Keratinocyte (primary cell): ENCODE measurements at regions not wholly inside any gene's neighbourhood (a gene's known extent, or its start where the extent isn't known, plus 50 kb on each side); places are given as distances from the start of the nearest gene placed in this dataset.

Source experiments
- CTCF ChIP-seq, 3 experiments: IDR thresholded peaks in 1 of 3; conservative IDR thresholded peaks in 1 of 3; optimal IDR thresholded peaks in 1 of 3; 2 replicates in 2 of 3; 3 replicates in 1 of 3; pipeline versions ENCODE3 to v1.5.1; 2011; ENCODE audit warnings: low read length in 3 of 3, mild to moderate bottlenecking in 3 of 3, moderate library complexity in 2 of 3, control low read depth in 1 of 3, inconsistent platforms in 1 of 3; ENCODE audit not compliant: insufficient read depth in 2 of 3; ENCODE audit errors: extremely low read depth in 1 of 3
- EZH2 ChIP-seq: IDR thresholded peaks from one replicate; pipeline ENCODE4 v1.6.1; 2012; ENCODE audit warnings: inconsistent platforms, mild to moderate bottlenecking, low read length, moderate library complexity

- TF ChIP-seq CTCF (optimal IDR thresholded peaks at IDR 0.05 in 1 of 3, IDR thresholded peaks at IDR 0.05 in 1 of 3, conservative IDR thresholded peaks at IDR 0.05 in 1 of 3; ENCODE audit: extremely low read depth in 1 of 3, insufficient read depth in 2 of 3, low read length in 3 of 3) (no peak), EZH2 (no peak)
These were observed 335.4 kb downstream of the MSX2 start for GRCh38 chr5:175059687-175060211.
